HG03575 (cell line): ENCODE measurements at regions not wholly inside any gene's neighbourhood (a gene's known extent, or its start where the extent isn't known, plus 50 kb on each side); places are given as distances from the start of the nearest gene placed in this dataset.
"Not testable (repeated sequence)": the region's sequence is repeated elsewhere in the genome, so short reads cannot be mapped to it uniquely, and the experiment has no call there.

Experiments
- ATAC-seq: cut with Tn5 transposase; IDR thresholded peaks from one replicate; pipeline ENCODE4 v1.9.1; 2021; ENCODE audit not compliant: unreplicated experiment, insufficient number of reproducible peaks, low FRiP score; ENCODE audit errors: extremely low read depth

DNA sequence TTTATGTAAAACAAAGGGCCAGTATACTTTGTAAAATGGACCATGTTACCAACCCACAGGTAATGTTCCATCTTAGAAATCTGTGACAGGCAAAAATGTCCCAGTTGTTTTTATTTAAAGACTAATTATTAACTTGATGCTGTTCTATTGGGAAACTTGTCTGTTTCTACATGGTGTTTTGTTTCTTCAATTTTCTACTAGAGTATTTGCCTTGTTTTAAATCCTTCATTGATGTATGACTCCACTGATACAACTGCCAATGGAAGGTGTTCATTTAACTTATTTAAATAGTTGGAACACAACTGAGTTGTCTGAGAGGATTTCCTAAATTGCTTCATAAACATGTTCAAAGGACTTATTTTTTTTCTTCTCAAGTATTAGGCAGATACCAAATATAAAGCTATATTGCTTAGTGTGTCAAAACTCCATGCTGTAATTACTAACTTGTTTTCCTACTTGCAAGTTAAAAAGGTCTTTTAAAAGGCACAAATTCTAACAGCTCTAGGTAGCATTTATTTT is 152.0 kb upstream of the XPO1 start:
- no peak for ATAC-seq

DNA sequence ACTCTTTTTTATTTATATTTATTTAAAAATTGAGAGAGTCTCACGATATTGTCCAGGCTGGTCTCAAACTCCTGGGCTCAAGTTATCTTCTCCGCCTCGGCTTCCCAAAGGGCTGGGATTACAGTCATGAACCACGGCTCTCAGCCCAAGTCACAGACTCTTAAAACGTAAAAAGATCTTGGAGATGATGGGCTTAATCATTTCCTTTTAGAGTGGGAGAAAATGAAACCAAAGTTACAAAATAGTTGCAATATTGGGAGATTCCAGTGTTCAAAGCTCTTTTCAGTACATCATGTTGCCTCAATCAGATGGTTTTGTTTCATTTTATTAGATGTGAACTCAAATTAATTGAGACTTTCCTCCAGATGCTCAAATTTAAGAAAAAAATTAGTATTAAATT is 151.4 kb upstream of the XPO1 start:
- no peak for ATAC-seq

DNA sequence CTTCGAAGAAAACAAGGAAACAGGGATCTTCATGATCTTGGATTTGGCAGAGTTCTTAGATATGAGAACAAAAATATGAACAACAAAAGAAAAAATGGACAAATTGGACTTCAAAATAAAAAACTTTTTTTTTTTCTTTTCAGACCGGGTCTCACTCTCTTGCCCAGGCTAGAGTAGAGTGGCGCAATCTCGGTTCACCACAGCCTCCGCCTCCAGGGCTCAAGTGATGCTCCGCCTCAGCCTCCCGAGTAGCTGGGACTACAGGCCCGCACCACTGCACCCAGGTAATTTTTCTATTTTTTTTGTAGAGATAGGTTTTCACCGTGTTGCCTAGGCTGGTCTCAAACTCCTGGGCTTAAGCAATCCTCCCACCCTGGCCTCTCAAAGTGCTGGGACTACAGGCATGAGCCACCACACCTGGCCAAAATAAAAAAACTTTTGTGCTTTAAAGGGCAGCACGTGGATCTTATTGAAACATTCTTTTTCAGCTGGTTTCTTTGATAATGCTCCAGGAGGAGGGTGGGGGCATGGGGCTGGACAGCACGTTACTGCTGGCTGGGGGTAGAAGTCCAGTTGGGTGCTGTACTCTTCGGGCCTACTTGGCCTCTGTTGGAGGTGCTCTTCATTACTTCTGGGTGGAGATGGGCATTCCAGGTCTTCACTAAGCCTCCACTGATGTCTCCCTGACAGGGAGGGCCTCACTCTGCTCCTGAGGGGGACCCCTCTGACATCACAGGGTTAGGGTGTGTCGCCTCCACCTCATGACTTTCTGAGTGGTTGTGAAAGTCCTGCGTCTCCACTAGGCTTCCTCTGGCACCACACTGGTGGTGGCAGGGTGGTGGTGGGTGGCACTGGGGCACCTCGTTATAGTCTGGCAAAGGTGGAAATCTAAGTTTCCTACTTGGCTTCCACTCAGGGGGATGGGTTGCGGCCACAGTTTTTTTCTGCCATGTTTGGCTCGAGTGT is 150.5 kb upstream of the XPO1 start:
- no peak for ATAC-seq

DNA sequence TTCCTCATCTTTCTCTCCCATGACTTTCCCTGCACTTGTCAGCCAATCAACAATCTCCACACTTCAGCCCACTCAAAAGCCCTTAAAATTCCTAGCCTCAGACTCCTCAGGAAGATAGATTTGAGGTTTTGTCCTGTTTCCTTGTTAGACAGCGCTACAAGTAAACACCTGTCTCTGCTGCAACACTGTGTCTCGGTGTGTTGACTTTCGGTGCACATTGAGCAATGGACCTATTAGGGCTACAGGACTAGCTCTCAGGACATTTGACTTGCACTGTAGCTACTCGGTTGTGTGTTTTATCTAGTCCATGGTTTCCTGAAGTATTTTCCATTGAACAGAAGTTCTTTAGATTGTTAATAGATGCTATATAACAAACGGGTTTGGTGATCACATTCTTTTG is 140.9 kb upstream of the XPO1 start:
- ATAC-seq, result no peak

DNA sequence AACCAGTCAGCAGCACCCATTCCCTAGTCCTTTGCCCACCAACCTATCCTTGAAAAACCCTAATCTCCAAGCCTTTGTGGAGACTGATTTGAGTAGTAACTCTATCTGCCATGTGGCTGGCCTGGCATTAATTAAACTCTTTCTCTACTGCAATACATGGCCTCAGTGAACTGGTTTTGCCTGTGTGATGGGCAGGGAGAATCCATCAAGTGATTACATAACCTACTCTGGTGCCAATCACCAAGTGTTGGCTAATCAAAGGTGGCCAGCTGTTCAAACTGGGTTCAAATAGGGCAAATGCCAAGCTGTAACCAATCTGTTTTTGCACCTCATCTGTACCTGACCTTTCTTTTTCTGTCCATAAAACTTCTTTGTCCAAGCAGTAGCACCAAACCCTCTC is 139.8 kb upstream of the XPO1 start:
- ATAC-seq, result no peak

DNA sequence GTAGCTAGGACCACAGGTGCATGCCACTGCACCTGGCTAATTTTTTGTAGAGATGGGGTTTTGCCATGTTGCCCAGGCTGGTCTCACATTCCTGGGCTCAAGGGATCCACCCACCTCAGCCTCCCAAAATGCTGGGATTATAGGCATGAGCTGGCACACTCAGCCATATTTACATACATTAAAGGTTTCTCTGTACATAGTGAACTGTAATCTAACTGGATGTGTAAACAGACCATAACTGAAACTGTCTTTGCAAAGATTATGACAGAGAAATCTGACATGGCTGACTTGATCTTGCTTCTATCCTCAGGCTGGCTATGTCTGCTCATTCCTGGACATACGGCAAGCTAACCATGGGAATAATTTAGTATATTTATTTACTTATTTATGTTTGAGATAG is 139.2 kb upstream of the XPO1 start:
- no peak for ATAC-seq

DNA sequence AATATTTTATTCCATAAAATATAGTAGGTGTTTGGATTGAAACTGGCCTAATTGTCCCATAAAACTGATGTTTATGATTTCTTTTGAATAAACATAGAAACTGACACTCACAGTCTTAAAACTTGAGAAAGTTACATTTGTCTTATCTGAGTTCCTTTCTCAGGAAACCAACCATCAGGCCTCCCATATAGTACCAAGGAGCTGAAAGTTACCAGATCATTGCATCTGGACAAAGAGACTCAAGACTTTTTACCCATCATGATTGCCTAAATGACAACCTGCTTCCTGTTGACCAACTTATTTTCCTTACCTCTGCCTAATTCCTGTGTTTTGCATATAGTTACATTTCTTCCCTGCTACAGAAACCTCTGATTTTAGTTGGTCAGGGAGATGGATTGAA is 137.0 kb upstream of the XPO1 start:
- ATAC-seq, result no peak

DNA sequence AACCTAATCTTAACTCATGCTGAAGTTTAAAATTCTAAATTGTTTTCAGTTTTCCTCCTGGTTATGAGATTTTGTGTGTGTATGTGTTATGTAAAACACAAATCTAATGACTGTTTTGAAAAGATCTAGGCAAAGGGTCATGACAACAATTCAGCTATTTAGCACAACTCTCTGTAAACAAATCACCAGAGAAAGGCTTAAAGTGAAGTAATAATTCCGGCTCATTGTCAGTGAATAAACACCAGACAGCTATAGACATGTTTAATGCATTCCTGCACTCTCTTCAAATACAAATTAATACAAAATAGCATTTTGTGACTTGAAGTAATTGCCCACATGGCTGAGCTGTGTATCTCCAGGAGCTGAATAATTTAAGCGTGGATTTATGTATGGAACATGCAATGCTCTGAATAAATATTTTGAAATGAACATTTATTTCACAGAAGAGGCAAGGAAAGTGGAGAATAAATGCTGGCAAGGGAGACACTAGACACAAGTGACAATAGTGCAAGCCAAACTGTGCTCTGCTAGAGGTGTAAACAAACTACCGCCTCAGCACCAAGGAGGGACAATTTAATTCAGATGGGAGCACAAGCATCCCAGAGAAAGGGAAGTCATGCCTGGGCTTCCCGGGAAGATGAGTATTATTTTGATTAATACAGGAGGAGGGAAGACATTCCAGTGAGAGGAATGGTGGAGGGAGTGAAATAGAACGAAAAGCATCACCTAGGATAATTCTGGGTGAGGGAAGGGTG is 133.6 kb upstream of the XPO1 start:
- no peak for ATAC-seq

DNA sequence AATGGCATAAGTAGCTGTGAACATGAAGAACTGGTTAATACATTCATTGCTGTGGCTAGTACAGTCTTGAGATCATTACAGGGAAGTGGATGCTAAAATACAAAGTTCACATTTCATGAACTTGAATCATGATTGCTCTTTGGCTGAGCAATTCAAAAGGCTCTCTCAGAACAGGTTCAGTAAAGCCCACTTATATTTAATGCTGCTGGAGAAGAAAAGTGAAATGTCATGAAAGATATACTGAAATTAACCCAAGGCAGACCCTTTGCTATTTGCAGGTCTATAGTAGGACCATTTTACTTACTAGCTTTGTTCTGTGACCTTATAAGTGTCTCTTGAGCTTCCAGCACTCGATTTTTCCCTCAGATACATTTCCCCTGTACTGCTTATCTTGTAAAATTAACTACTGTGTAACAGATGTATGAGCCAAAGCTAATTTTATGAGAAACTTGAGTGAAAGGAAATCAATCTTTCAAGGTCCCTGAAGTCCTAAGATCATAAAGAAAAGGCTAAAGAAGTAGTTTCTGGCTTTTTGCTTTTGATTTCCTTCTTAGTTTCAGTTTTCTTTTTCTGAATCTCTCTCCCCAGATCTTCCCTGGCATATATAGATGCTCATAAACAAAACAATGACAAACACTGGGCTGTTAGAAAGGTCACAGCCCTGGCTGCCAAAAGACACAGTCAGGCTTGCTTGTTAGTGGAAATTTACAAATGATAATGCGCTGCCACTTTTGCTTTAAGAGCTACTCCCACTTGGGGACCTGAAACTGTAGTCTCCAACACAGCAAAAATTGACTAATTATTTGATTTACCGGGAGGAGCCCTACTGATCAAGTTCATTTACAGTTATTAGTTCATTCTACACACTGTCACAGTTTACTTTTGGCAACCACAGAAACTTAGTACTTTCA is 132.7 kb upstream of the XPO1 start:
- no peak for ATAC-seq

DNA sequence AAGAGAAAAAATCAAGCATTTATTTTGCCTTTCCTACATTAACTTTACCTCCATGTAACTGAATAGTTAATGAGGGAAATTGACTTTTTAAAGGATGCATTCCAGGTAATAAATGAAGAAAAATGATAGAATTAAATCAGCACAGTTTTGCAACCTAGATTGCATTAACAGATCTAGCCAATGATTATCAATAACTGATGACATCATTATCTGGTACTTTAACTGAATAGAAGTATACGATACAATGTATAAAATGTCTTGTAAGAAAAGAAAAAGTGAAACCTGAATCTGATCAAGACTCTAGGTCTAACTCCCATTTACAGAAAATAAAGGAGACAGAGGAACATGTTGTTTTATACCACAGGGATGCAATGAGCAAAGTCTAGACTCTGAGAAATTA is 126.0 kb upstream of the XPO1 start:
- no peak for ATAC-seq

DNA sequence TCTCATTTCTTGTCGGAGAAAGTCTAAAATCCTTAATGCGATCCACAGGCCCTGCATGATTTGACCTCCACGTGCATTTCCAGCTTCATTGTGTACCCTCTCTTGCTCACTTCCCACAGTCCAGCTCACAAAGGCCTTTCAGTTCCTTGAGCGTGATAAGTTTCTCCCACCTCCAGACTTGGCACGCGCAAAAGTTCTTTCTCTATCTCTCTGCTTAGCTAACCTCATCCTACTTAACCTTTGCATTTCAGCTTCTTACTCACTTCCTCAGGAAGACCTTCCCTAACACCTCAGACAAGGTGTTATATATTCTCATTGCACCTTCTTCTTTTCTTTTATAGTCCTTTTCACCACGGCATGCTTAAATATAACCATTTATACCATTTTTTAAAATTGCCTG is 124.8 kb upstream of the XPO1 start:
- no peak for ATAC-seq

DNA sequence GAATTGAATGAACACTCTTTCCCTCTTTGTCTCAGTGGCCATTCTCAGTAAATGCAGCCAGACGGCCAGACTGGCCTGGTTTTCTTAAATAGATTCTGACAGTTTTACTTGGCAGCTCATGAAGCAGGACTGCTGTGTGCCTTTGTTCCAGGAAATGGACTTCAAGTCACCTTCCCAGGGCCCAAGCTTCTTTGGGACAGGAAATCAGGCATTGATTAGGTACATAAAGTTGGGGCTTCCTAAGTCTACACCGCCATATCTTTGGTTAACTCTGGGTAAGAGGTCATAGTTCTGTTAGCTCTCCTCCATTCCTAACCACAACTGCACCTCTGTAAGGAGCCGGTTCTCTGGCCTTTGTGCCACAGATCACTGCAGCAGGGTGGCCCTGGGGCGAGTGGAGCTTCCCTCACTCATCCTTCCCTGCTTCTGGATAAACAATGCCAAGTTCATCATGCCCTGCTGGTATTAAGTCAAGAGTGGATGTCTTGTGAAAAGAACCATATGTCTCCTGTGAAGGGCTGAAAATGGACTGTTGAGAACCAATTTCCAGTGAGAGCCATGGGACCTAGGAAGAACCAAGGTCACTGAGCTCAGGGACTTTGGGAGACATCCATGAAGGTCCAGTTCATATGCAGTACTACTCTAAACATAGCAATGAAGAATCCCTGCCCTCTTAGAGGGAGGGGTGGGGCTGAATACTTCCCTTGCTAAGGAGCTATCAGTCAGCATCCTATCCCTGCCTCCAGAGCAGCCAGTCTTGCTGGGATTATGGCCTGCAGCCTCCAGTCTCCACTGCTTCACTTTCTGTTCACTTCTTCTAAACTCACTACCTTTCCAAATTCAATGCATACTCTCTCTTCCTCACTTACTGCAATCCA is 122.6 kb upstream of the XPO1 start:
- no peak for ATAC-seq

DNA sequence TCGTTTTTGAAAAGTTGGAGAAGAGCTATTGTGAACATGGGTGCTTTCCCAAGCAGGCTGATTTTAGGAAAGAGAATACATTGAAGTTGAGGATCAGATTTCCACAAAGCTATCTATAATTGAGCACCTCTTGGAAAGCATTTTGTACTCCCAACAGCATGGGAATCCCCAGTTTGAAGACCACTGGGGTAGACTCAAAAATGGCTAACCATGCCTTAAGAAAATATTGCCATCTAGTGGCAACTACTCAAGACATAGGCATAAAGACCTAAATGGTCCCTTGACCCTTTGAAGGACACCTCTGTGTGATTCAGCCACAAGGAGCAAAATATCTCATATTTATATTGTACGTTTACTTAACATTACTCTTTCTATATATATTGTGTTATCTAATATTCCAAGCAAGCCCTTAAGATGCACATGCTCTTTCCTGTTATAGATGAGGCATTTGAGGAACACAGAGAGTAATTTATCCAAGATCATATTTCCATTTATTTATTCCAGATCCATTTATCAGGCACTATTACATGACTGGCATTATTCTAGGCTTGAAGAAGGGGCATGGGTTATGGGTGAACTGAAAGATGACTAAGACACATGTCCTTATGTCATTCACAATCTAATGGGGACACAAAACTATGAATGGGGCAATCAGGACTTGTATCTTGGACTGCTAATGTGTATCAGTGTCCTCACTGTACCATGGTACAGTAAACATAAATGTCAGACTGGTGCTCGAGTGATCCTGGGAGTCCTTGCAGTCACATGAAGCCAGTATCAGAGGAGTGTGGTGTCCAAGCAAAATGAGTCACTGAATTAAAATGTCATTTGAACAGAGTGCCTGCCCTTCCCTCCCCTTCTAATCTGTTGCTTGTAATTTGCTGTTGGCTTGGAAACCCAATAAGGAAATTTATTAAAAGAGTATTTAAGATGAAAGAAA is 121.0 kb upstream of the XPO1 start:
- ATAC-seq, result no peak

DNA sequence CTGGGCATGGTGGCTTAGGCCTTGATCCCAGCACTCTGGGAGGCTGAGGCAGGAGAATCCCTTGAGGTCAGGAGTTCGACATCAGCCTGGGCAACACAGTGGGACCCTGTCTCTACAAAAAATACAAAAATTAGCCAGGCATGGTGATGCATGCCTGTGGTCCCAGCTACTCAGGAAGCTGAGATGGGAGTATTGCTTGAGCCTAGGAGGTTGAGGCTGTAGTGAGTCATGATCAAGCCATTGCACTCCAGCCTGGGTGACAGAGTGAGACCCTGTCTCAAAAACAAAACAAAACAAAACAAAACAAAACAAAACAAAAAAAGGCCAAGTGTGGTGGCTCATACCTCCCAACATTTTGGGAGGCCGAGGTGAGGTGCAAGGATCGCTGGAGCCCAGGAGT is 111.8 kb upstream of the XPO1 start:
- ATAC-seq, result not testable (repeated sequence)

DNA sequence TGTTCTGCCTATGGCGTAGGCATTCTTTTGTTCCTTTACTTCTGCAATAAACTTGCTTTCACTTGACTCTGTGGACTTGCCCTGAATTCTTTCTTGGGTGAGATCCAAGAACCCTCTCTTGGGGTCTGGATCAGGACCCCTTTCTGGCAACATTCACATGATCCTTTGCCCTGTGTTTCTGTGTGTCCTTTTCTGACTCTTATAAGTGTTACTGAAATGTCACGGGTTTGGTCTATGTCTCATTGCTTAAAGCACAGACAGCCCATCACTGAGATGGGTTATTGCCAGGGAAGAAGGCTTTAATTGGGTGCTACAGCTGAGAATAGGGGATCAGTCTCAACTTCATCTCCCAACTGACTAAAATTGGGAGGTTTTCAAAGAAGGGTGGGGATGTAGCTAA is 110.9 kb upstream of the XPO1 start:
- ATAC-seq, result no peak

DNA sequence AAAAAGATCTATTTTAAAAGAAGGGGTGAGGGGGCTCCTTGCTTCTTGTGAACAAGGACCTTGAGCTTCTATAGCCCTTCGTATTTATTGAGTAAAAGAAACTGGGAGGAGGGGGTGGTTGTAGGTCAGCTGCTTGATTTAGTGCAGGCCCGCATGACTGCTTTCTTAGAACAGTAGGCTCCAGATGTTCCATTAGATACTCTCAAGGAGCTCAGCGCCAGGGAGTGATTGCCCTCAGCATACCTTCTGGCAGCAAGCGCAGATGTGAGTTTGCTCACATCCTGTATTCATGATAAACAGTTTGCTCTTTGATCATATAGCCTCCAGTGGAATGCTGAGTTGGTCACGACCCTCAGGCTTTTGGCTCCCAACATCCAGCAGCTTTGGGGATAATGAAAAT is 108.9 kb upstream of the XPO1 start:
- ATAC-seq, result no peak

DNA sequence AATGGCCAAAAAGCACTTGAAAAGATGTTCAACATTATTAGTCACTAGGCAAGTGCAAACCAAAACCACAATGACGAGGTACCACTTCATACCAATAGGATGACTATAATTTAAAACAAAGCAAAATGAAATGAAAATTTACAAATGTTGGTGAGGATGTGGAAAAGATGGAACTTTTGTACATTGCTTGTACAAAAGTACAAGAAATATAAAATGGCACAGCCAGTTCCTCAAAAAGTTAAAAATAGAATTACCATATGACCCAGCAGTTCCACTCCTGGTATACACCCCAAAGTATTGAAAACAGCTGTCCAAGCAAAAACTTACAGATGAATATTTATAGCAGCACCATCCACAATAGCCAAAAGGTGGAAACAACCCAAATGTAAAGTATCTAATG is 107.8 kb upstream of the XPO1 start:
- ATAC-seq, result no peak
